ENCODE measurements at regions not wholly inside any gene's neighbourhood (a gene's known extent, or its start where the extent isn't known, plus 50 kb on each side); places are given as distances from the start of the nearest gene placed in this dataset.
"Not testable (repeated sequence)": the region's sequence is repeated elsewhere in the genome, so short reads cannot be mapped to it uniquely, and the experiment has no call there.

DNA sequence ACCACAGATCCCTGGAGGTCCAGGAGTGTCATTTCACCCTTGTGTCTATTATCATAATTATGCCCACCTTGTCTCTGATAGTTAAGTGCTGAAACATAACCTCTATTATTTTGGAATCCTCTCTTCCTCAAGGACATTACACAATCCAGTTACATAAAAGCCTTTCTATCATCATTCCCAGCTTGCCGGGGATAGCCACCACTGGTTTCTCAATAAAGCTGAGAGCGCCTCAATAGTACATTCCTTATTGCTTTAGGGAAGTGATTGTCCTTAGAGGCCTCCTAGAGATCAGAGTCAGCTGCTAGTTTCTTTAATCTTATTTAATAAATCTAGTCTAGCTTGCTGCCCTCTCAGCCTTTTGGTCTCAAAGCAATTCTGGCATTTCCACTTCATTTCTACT lies 490.0 kb upstream of the ATXN8OS start:
- 81 to 95% (median 93%) methylated on average over 2 of the region's 2 CpGs for WGBS, 3 donors
- H3K4me3 ChIP-seq (ENCODE audit: low read depth in 1 of 3, low read length in 3 of 3): no peak overlapping the region
- H3K36me3 ChIP-seq (ENCODE audit: control insufficient read depth in 3 of 3, insufficient read depth in 2 of 3, low read depth in 1 of 3, low read length in 3 of 3): no peaks in the 10 kb centered on the region
- DNase-seq (no peak), FAIRE-seq (no peak)
- H3K27me3 ChIP-seq (ENCODE audit: control insufficient read depth in 3 of 3, insufficient read depth in 3 of 3, low read length in 3 of 3): no peaks in the 10 kb centered on the region
- no peaks in the 10 kb centered on the region for H3K9me3 ChIP-seq (ENCODE audit: control insufficient read depth in 2 of 2, insufficient read depth in 1 of 2, low read depth in 1 of 2, low read length in 1 of 2)
- H3K27ac ChIP-seq (ENCODE audit: low read depth in 1 of 3, low read length in 2 of 3): no peak overlapping the region
- no peaks in the 10 kb centered on the region for H3K4me1 ChIP-seq (ENCODE audit: control insufficient read depth in 3 of 3, insufficient read depth in 2 of 3, low read depth in 1 of 3, low read length in 2 of 3)

DNA sequence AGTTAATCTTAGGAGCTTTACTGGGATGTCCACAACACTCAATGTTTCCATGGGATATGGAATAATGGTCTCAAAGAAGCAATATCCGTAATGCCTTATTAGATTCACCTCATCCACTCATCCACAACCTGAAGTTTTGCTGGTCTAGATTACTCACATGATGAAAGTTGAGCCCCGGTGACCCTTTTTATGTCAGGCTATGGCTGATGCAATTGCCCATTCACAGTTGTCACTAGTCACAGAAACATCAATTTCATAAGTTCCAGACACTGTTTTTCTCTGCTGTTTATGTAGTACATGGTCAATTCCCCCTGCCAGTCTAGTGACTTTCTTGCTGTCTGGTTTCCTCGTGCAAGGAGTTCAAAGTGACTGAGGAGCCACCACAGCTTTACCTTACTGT lies 491.2 kb upstream of the ATXN8OS start:
- Histone ChIP-seq H3K4me1 (ENCODE audit: control insufficient read depth in 3 of 3, insufficient read depth in 2 of 3, low read depth in 1 of 3, low read length in 2 of 3) (no peaks in the 10 kb centered on the region), H3K36me3 (ENCODE audit: control insufficient read depth in 3 of 3, insufficient read depth in 2 of 3, low read depth in 1 of 3, low read length in 3 of 3) (no peaks in the 10 kb centered on the region), H3K9me3 (ENCODE audit: control insufficient read depth in 2 of 2, insufficient read depth in 1 of 2, low read depth in 1 of 2, low read length in 1 of 2) (no peaks in the 10 kb centered on the region), H3K27ac (ENCODE audit: low read depth in 1 of 3, low read length in 2 of 3) (no peak overlapping the region), H3K4me3 (ENCODE audit: low read depth in 1 of 3, low read length in 3 of 3) (no peak overlapping the region), H3K27me3 (ENCODE audit: control insufficient read depth in 3 of 3, insufficient read depth in 3 of 3, low read length in 3 of 3) (no peaks in the 10 kb centered on the region)
- DNase-seq (no peak), FAIRE-seq (no peak)
- 69 to 80% (median 79%) methylated on average over 3 of the region's 3 CpGs for WGBS, 3 donors

DNA sequence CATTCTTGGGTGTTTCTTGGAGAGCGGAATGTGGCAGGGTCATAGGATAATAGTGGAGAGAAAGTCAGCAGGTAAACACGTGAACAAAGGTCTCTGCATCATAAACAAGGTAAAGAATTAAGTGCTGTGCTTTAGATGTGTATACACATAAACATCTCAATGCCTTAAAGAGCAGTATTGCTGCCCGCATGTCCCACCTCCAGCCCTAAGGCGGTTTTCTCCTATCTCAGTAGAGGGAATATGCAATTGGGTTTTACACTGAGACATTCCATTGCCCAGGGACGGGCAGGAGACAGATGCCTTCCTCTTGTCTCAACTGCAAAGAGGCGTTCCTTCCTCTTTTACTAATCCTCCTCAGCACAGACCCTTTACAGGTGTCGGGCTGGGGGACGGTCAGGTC lies 492.6 kb upstream of the ATXN8OS start:
- not testable (repeated sequence) for FAIRE-seq; H3K4me1 ChIP-seq (ENCODE audit: control insufficient read depth in 3 of 3, insufficient read depth in 2 of 3, low read depth in 1 of 3, low read length in 2 of 3); H3K27ac ChIP-seq (ENCODE audit: low read depth in 1 of 3, low read length in 2 of 3); H3K4me3 ChIP-seq (ENCODE audit: low read depth in 1 of 3, low read length in 3 of 3); DNase-seq; H3K9me3 ChIP-seq (ENCODE audit: control insufficient read depth in 2 of 2, insufficient read depth in 1 of 2, low read depth in 1 of 2, low read length in 1 of 2); H3K36me3 ChIP-seq (ENCODE audit: control insufficient read depth in 3 of 3, insufficient read depth in 2 of 3, low read depth in 1 of 3, low read length in 3 of 3); H3K27me3 ChIP-seq (ENCODE audit: control insufficient read depth in 3 of 3, insufficient read depth in 3 of 3, low read length in 3 of 3)
- WGBS, 3 donors: 72 to 75% (median 74%) methylated on average over 5 to 6 of the region's 8 CpGs

DNA sequence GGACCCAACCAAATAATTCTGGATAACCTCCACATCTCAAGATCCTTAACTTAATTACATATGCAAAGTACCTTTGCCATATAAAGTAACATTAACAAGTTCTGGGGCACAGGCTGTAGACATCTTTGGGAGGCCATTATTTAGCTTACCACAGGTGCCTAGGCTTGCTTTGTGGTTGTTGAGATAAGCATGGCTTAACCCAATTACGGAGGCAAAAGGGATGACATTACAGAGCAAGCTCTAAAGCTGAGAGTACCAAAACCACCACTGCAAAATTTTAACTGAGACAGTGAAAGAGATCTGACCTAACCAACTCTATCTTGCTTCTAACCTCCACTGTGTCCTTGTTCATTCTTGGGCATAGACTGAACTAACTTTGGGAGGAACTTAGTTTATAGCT lies 502.9 kb upstream of the ATXN8OS start:
- DNase-seq (no peak), FAIRE-seq (no peak)
- H3K36me3 ChIP-seq (ENCODE audit: control insufficient read depth in 3 of 3, insufficient read depth in 2 of 3, low read depth in 1 of 3, low read length in 3 of 3): no peaks in the 10 kb centered on the region
- no peaks in the 10 kb centered on the region for H3K27me3 ChIP-seq (ENCODE audit: control insufficient read depth in 3 of 3, insufficient read depth in 3 of 3, low read length in 3 of 3)
- H3K9me3 ChIP-seq (ENCODE audit: control insufficient read depth in 2 of 2, insufficient read depth in 1 of 2, low read depth in 1 of 2, low read length in 1 of 2): no peaks in the 10 kb centered on the region
- no peaks in the 10 kb centered on the region for H3K4me1 ChIP-seq (ENCODE audit: control insufficient read depth in 3 of 3, insufficient read depth in 2 of 3, low read depth in 1 of 3, low read length in 2 of 3)
- H3K27ac ChIP-seq (ENCODE audit: low read depth in 1 of 3, low read length in 2 of 3): no peak overlapping the region
- WGBS, 3 donors: 82 to 88% (median 83%) methylated on average over 1 of the region's 1 CpG
- H3K4me3 ChIP-seq (ENCODE audit: low read depth in 1 of 3, low read length in 3 of 3): no peak overlapping the region

DNA sequence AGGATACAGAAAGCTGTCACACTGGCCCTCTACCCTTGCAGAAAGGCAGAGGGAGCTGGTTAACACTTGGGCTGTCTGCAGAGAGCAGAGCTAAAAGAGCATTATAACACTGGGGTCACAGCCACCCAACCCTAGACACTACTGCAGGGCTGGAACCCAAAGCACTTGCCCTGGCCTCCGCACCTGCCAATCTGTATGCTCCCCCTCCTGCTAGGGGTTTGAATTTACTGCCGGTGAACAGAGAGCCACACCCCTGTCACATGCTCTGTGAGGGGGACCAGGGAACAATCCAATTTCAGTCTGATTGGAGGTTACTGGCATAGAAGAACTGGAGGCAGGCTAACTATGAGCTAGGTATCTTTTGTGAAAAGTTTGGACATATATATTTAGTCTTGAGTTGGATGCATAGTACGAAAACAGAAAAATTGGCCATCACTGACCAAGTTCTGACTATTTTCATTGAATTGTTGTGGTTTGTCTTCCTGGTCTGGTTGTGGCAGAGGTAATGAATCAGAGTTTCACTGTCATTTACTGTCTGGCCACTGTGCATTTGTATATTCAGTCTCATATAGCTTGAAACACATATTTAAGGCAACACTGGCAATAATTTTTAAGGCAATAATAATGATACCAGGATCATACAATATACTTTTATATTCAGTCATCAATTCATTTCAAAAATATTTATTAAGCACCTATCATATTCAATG lies 504.3 kb upstream of the ATXN8OS start:
- Histone ChIP-seq H3K4me3 (ENCODE audit: low read depth in 1 of 3, low read length in 3 of 3) (no peak overlapping the region), H3K27ac (ENCODE audit: low read depth in 1 of 3, low read length in 2 of 3) (no peak overlapping the region), H3K27me3 (ENCODE audit: control insufficient read depth in 3 of 3, insufficient read depth in 3 of 3, low read length in 3 of 3) (no peaks in the 10 kb centered on the region), H3K36me3 (ENCODE audit: control insufficient read depth in 3 of 3, insufficient read depth in 2 of 3, low read depth in 1 of 3, low read length in 3 of 3) (no peaks in the 10 kb centered on the region), H3K9me3 (ENCODE audit: control insufficient read depth in 2 of 2, insufficient read depth in 1 of 2, low read depth in 1 of 2, low read length in 1 of 2) (no peaks in the 10 kb centered on the region), H3K4me1 (ENCODE audit: control insufficient read depth in 3 of 3, insufficient read depth in 2 of 3, low read depth in 1 of 3, low read length in 2 of 3) (no peaks in the 10 kb centered on the region)
- DNase-seq: no peak
- WGBS, 3 donors: 59 to 68% (median 66%) methylated on average over 3 of the region's 3 CpGs
- FAIRE-seq: no peak

DNA sequence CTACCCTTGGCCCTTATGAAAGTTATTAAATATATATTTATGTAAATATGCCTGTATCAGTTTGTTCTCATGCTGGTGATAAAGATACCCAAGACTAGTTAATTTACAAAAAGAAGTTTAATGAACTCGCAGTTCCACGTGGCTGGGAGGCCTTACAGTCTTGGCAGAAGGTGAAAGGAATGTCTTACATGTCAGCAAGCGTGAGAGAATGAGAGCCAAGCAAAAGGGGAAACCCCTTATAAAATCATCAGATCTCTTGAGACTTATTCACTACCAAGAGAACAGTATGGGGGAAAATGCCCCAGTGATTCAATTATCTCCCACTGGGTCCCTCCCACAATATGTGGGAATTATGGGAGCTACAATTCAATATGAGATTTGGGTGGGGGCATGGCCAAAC lies 506.0 kb upstream of the ATXN8OS start:
- FAIRE-seq (no peak), DNase-seq (no peak)
- Histone ChIP-seq H3K27ac (ENCODE audit: low read depth in 1 of 3, low read length in 2 of 3) (no peak overlapping the region), H3K9me3 (ENCODE audit: control insufficient read depth in 2 of 2, insufficient read depth in 1 of 2, low read depth in 1 of 2, low read length in 1 of 2) (no peaks in the 10 kb centered on the region), H3K36me3 (ENCODE audit: control insufficient read depth in 3 of 3, insufficient read depth in 2 of 3, low read depth in 1 of 3, low read length in 3 of 3) (no peaks in the 10 kb centered on the region), H3K27me3 (ENCODE audit: control insufficient read depth in 3 of 3, insufficient read depth in 3 of 3, low read length in 3 of 3) (no peaks in the 10 kb centered on the region), H3K4me1 (ENCODE audit: control insufficient read depth in 3 of 3, insufficient read depth in 2 of 3, low read depth in 1 of 3, low read length in 2 of 3) (no peaks in the 10 kb centered on the region), H3K4me3 (ENCODE audit: low read depth in 1 of 3, low read length in 3 of 3) (no peak overlapping the region)
- WGBS, 3 donors: 55 to 63% (median 62%) methylated on average over 3 of the region's 3 CpGs

DNA sequence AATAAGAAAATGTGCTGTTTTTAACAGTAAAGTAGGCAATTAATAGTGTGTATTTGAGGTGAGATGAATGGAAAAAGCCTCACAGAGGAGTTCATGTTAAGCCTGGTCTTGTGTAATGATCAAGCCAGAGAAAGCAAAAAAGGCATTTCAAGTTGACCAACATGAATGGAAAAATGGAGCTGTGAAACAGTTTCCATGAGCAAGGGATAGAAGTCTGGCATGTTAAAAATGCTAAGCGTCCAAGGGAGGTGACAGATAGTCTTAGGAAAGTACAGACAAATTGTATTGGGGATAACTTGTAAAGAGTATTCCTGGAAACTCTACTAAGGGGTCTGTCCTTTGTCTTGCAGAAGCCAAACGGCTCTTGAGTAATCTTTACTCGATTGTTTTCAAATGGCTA lies 506.8 kb upstream of the ATXN8OS start:
- DNase-seq (no peak), FAIRE-seq (no peak)
- Histone ChIP-seq H3K27me3 (ENCODE audit: control insufficient read depth in 3 of 3, insufficient read depth in 3 of 3, low read length in 3 of 3) (no peaks in the 10 kb centered on the region), H3K9me3 (ENCODE audit: control insufficient read depth in 2 of 2, insufficient read depth in 1 of 2, low read depth in 1 of 2, low read length in 1 of 2) (no peaks in the 10 kb centered on the region), H3K36me3 (ENCODE audit: control insufficient read depth in 3 of 3, insufficient read depth in 2 of 3, low read depth in 1 of 3, low read length in 3 of 3) (no peaks in the 10 kb centered on the region), H3K4me1 (ENCODE audit: control insufficient read depth in 3 of 3, insufficient read depth in 2 of 3, low read depth in 1 of 3, low read length in 2 of 3) (no peaks in the 10 kb centered on the region), H3K27ac (ENCODE audit: low read depth in 1 of 3, low read length in 2 of 3) (no peak overlapping the region), H3K4me3 (ENCODE audit: low read depth in 1 of 3, low read length in 3 of 3) (no peak overlapping the region)
- 63 to 67% (median 64%) methylated on average over 3 of the region's 3 CpGs for WGBS, 3 donors

DNA sequence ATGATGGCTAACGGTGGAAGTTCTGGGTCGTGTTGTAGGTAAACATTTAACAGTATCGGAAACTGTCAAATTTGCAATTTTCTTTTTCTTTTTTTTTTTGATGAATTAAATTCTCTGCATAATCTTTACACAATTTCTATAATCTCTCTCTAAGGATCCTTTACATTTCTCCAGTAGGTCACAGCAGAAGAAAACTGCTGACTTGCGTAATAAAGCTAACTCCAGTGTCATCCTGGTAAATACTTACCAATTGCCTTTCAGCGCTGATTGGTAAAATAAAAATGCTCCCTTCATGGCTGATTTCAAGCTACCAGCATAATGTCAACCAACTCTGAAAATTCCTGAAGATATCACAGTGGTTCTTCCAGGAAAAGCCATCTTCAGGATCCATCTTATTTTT lies 510.5 kb upstream of the ATXN8OS start:
- WGBS, 3 donors: 89 to 93% (median 90%) methylated on average over 5 of the region's 5 CpGs
- H3K4me1 ChIP-seq (ENCODE audit: control insufficient read depth in 3 of 3, insufficient read depth in 2 of 3, low read depth in 1 of 3, low read length in 2 of 3): no peaks in the 10 kb centered on the region
- no peaks in the 10 kb centered on the region for H3K9me3 ChIP-seq (ENCODE audit: control insufficient read depth in 2 of 2, insufficient read depth in 1 of 2, low read depth in 1 of 2, low read length in 1 of 2)
- DNase-seq: no peak
- H3K4me3 ChIP-seq (ENCODE audit: low read depth in 1 of 3, low read length in 3 of 3): no peak overlapping the region
- no peak overlapping the region for H3K27ac ChIP-seq (ENCODE audit: low read depth in 1 of 3, low read length in 2 of 3)
- FAIRE-seq: no peak
- no peaks in the 10 kb centered on the region for H3K36me3 ChIP-seq (ENCODE audit: control insufficient read depth in 3 of 3, insufficient read depth in 2 of 3, low read depth in 1 of 3, low read length in 3 of 3)
- no peaks in the 10 kb centered on the region for H3K27me3 ChIP-seq (ENCODE audit: control insufficient read depth in 3 of 3, insufficient read depth in 3 of 3, low read length in 3 of 3)

DNA sequence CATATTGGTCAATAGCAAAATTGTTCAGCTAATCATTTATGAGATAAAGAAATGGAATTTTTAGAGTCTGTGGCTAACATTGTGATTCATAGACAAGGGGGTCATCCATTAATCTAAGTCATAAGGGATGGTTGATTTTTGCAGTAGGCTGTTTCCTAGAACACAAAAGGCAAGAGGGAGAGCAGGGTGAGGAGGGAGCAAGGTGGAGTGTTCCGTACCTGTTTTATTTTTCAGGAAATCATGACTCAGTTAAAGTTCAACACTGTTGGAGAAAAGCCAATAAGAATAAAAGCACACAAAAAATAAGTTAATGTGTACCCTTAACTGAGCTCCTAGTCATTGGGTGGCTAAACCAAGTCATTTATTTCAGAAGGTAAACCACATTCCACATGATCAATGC lies 512.4 kb upstream of the ATXN8OS start:
- no peak for FAIRE-seq
- WGBS, 3 donors: 21 to 44% (median 22%) methylated on average over 1 of the region's 1 CpG
- H3K4me1 ChIP-seq (ENCODE audit: control insufficient read depth in 3 of 3, insufficient read depth in 2 of 3, low read depth in 1 of 3, low read length in 2 of 3): no peaks in the 10 kb centered on the region
- no peak for DNase-seq
- H3K27ac ChIP-seq (ENCODE audit: low read depth in 1 of 3, low read length in 2 of 3): no peak overlapping the region
- H3K27me3 ChIP-seq (ENCODE audit: control insufficient read depth in 3 of 3, insufficient read depth in 3 of 3, low read length in 3 of 3): no peaks in the 10 kb centered on the region
- no peaks in the 10 kb centered on the region for H3K9me3 ChIP-seq (ENCODE audit: control insufficient read depth in 2 of 2, insufficient read depth in 1 of 2, low read depth in 1 of 2, low read length in 1 of 2)
- no peaks in the 10 kb centered on the region for H3K36me3 ChIP-seq (ENCODE audit: control insufficient read depth in 3 of 3, insufficient read depth in 2 of 3, low read depth in 1 of 3, low read length in 3 of 3)
- H3K4me3 ChIP-seq (ENCODE audit: low read depth in 1 of 3, low read length in 3 of 3): no peak overlapping the region
